Urothelium cell line (cell line): ENCODE measurements at regions not wholly inside any gene's neighbourhood (a gene's known extent, or its start where the extent isn't known, plus 50 kb on each side); places are given as distances from the start of the nearest gene placed in this dataset.
"Not testable (repeated sequence)": the region's sequence is repeated elsewhere in the genome, so short reads cannot be mapped to it uniquely, and the experiment has no call there.

Source experiments
- DNase-seq: peaks from one replicate; pipeline ENCODE4 v3.0.0; 2011; ENCODE audit warnings: low spot score, mixed read lengths
- FAIRE-seq: peaks from 2 replicates; lab custom pipeline; 2011; peaks lifted over from hg19 to GRCh38; lab: Jason Lieb, UNC

DNA sequence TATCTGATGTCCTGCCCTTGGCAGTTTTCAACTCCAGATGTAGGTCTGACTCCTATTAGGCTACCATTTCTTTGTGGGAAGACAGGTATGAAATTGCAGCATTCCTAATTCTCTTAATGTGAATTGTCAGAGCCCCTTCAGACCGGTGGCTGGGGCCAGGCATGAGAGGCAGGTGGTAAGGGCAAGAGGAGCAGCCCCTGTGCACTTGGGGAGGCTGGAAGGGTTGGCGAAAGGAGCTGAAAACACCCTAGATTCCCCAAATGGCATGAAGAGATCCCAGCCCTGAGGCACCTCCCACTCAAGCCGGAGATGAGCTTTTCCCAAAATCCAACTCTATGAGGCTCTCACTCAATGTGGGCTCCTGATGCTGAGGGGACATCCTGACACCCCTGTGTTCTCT, 453.2 kb downstream of the NR2F2 start:
- DNase-seq (no peak), FAIRE-seq (no peak)

DNA sequence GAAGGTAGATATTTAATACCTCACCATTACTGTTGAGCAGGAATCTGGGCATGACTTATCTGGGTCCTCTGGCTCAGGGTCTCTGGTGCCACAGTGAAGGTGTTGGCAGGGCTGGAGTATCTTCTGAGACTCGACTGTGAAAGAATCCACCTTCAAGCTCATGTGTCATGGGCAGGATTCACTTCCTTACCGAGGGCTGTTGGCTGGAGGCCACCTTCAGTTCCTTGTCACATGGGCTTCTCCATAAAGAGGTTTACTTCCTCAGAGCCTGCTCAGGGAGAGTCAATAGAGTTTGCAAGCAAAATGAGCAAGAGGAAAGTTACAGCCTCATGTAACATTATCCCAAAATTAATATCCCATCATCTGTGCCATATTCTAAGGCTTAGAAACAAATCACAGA, 459.5 kb downstream of the NR2F2 start:
- DNase-seq (no peak), FAIRE-seq (no peak)

DNA sequence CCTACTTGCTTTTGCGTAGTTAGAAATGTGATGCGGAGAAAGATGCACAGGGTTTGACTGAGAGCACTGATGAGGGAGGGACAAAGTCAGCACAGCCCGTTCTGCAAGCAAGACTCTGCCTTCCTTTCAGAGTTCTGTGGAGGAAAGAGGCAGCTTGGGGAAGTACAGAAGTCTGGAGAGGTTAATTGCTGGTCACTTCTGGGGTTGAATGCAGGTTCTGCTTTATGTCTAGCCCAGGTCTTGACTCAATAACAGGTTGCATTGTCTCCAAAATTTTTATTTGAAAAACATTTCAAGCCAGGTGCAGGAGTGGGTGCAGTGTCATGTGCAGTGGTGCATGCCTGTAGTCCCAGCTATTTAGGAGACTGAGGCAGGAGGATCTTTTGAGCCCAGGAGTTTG, 461.7 kb downstream of the NR2F2 start:
- FAIRE-seq, result no peak
- DNase-seq, result no peak

DNA sequence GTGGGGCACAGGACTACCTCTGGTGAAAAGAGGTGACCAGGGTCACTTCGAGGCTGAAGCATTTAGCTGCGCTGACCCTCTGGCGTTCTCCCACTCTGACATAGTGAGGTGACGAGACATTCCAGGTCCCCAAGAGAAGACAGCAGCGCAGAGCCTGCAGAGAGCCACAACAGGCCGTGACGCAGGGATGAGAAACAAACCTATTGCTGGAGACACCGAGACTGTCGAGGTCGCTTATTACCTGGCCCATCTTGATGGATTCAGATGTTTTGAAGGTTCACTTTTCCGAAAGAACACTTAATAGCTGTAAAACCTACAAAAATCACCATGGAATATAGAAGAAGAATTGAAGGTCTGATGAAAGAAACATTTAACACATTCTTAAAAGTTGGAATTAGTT, 466.3 kb downstream of the NR2F2 start:
- DNase-seq, result no peak
- FAIRE-seq, result no peak

DNA sequence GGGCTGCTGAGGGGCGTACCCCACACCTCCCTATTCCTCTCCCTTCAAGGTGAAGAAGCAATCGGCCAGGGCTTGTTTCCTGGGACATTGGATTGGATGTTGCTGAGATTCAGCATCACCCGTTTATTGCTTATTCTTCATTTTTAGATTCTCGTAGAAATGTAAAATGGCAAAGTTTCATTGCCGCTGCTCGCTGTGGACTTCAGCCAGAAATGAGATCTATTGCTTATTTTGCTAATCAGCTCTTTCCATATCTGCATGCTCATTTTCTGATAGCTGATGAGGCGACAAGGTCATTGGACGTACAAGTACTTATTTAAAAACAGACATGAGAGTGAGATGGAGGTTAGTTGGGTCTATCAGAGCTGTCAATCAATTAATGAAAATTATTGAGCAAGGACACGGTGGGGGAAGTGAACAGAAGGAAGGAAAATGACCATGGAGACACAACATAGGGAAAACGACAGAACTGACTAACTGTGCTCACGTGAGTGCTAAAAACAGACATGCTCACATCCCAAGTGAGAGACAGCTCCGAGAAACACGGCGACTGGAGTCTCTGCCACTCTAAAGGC, 471.2 kb downstream of the NR2F2 start:
- DNase-seq (no peak), FAIRE-seq (no peak)

DNA sequence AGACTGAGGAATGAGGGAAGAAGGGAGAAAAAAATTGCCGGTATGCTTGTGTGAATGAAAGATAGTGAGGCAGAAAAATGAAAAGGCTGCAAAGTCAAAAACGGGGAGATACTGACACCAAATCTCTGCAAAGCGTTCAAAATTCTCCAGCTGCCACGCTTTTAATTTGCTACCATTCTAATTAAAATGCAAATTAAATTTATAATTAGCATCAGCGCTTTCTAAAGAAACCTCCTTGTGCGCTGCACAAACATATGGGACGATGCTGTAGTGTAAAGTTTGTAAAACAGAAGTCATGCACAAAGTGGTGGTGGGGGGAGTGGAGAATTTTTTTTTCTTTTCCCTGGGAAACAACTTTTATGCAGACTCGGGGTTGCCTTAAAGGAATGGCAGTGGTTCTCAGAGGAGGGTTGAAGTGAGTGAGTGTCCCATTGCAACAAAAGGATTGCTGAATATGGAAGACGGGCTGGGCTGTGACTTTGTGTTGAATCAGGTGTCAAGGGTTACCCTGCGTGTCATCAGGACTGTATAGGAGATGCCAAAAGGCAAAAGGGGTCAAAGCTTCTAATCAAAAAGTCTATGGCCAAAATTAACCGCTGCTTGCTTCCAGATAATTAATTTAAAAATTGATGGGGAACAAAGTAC, 472.2 kb downstream of the NR2F2 start:
- FAIRE-seq, result no peak
- DNase-seq, result no peak

DNA sequence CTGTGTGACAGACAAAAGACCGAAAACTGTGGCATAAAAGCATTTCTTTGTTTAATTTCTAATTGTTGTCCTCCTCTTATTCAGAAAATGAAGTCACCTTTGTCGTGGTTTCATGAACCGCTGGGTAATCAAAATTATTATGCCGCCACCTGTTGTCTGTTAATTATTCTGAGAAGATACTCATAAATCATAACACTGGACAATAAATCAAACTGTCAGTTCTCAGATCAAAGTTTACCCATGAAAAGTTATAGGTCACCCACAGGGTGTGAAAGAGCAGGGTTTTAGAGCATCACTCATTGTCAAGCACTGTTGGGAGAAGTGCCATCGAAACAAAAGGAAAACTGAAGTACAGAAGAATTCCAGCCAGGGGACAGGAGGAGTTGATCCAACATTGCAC, 474.3 kb downstream of the NR2F2 start:
- DNase-seq (no peak), FAIRE-seq (no peak)

DNA sequence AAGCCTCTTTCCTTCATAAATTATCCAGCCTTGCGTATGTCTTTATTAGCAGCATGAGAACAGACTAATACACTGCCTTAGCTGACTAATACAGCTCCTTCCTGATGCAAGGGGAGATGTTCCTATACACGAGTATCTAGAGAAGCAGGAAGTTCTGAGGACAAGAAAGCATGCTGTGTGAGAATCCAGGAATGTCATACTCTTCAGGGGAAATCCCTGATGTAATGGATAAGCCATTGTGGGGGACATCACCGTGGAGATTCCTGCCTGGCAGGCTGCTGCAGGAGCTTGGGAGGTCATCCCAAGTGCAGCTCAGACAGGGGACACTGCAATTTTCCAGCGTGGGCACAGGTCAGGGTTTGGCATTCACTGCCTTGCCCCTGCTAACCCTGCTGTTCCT, 476.9 kb downstream of the NR2F2 start:
- DNase-seq (no peak), FAIRE-seq (no peak)

DNA sequence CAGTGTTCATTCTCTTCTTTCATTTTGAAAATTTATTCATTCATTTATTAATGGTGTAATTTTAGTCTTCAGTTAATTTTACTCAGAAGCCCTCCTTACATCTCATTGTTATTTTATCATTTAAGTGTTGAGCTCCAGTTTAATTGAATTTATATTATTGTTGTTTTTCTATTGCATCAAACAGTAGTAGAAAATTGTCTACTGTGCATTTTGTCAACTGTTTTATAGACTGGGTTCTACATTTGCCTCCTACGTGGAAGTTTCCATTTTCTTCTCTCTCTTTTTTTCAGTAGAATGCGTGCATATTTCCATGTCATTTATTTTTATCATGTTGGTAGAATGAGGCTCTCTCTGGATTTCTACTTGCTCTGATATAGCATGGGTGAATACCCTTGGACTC, 487.4 kb downstream of the NR2F2 start:
- DNase-seq (no peak), FAIRE-seq (no peak)

DNA sequence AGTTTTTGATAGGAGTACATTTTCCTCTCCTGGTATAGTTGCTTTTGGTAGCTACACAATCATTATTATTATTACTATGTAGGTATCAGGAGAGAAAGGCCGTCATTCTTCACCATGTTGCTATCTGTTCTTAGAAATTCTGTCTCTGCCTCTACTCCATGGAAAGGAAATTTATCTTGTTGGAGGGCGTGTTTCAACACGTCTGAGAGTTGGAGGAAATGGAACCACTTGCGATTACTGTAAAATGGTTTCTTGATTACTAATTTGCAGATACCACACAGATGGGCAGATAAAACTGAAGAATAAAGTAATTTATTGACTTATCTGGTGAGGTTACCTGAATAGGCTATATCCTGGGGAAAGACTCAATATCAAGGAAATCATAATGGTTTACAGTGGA, 488.4 kb downstream of the NR2F2 start:
- no peak for FAIRE-seq

DNA sequence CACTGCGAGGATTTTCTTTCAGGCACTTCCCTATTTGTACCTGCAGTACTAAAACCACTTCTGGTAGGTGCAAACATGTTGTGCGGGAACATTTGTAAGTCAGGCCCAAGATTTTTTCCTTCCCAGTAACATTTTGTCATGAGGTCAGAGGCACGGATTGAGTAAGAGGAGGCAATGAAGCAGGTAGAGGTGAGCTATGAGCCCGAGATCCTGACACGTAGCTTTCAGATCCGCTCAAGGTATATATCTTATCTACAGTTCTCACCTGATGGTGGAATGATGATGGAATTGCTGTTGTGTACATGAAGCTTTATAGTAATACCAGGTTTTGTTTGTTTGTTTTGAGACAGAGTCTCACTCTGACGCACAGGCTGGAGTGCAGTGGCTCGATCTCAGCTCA, 497.5 kb downstream of the NR2F2 start:
- DNase-seq, result no peak
- FAIRE-seq, result no peak

More for the DNA sequence above, 488.4 kb downstream of the NR2F2 start:
- DNase-seq, result no peak

DNA sequence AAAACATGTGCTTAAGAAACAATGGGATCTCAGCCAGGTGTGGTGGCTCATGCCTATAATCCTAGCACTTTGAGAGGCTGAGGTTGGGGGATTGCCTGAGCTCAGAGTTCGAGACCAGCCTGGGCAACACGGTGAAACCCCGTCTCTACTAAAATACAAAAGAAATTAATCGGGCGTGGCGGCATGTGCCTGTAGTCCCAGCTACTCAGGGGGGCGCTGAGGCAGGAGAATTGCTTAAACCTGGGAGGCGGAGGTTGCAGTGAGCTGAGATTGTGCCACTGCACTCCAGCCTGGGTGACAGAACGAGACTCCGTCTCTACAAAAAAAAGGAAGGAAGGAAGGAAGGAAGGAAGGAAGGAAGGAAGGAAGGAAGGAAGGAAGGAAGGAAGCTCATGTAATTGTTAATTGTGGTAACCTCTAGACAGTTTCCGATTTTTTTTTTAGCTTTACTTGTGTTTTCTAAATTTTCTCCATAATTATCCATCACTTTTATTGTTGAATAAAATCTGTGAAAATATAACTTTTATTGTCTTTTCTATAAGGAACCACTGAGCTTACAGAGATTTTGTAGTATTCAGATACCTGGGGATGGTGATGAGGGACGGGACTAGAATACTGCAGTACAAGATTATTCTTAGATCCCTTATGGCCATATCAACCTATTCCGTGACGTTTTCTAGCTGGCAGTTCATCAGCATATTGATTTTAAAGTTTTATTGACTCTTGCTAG, 506.9 kb downstream of the NR2F2 start:
- FAIRE-seq, result no peak
- DNase-seq, result no peak

DNA sequence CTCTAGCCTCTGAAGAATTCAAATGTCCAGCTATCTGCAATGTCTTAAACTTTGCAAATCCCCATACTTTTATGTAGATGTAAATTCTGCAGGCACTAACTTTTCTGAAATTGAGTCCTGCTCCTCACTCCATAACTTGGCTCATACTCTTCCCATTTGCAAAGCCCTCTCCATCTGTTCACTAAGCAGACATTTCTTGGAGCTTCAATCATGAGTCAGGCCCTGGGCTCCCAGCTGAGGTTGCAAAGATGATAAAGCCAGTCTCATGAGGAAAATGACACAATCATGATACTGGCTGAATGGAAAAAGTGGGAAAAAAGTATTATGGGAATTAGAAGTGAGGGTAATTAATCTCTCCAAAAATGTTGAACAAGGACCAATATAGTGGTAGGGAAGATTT, 507.6 kb downstream of the NR2F2 start:
- FAIRE-seq (no peak), DNase-seq (no peak)

DNA sequence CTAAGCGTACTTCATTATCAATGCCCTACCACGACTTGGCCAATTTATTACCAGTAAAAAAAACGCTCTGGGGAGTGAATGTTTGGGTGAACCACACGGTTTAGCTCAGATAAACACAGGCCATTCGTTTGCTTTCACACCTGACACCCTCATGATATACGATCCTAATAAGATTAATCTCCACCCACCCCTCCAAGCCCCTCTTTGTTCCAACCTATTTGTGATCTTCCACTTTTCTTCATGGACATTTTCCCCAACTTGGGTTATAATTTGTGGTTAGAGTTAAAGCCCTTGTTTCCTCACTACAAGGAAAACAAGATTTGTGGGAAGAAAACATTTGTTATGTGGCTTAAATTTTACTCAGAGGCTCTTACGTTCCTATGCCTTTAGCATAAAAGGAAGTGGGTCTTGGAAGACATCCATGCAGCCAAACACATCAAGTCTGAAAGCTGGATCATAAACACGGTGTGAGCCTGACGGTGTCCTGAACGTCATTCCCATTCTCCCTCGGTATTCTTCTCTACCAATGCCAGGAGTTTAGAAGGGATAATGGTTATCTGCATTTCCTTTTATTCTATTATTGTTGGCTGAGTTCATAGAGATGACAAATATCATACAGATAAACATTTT, 518.9 kb downstream of the NR2F2 start:
- DNase-seq, result no peak
- no peak for FAIRE-seq

DNA sequence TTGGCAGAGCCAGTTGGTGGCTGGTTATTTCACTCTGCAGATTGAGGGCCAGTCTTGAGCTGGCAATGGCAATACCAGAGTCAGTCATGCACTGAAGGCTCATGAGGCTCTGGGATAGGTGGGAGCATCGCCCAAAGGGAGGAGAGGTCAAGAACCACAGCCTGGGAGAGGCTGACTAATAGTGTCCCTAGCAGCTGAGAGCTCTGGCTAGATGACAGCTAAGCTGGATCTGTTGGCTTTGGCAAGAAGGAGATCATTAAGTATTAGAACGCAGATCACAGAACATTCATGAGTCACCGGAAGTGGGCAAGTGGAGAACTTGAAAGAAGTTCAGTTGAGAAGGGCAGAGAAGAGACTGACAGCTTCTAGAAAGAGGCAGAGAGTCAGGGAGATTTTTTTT, 521.1 kb downstream of the NR2F2 start:
- peak; percentile 52 for DNase-seq
- FAIRE-seq, result peak; percentile 9

DNA sequence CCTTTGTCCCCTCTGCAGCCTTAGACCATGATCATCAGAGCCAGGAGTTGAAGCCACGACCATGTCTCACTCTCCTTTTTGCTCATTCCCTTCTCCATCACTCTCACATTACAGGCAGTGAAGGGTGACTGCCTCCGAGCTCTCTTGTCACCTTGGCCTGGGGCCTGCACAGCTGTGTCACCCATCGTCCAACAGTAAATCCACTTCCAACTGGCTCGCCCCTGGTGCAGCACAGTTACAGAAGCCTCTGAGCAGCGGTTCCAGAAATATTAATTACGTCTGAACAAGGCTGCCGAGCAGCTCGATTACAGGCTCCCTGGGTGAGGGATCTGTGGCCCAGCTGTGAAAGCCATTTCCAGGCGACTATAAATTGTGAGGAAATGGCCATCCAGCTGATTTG, 528.2 kb downstream of the NR2F2 start:
- no peak for FAIRE-seq
- no peak for DNase-seq

DNA sequence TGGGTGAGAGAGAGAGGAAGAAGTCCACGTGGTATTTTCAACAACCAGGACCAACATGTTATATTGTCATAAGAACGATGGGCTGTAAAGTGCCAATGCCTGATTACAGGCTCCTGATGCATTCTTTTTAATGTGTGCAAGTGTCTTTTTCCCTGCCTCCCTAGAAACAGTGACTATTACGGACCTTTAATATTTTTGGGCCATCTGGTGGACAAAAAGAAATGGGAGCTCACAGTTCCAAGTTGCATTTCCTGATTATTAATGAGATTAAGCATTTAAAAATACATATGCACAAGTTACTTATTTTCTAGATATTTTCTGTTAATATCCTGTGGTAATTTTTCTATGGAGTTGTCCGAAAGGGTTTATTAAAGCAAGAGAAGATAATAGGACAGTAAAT, 530.2 kb downstream of the NR2F2 start:
- FAIRE-seq, result no peak
- no peak for DNase-seq

DNA sequence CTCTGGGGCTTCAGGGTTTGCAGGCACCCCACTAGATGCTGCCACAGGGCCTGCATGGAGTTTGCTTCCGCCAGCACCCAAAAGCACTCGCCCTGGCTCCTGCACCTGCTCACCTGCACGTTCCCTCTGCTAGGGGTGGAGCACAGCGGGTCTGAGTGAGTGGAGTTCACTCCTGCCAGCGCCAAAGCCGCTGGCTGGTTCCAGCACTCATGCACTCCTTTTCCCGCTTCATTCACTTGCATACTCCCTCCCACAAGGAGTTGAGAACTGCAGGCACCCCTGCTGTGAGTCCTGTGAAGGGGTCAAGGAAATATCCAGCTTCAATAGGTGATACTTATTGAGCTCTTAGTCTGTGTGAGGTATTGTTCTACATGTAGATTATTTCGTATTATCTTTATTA, 537.5 kb downstream of the NR2F2 start:
- FAIRE-seq, result no peak

DNA sequence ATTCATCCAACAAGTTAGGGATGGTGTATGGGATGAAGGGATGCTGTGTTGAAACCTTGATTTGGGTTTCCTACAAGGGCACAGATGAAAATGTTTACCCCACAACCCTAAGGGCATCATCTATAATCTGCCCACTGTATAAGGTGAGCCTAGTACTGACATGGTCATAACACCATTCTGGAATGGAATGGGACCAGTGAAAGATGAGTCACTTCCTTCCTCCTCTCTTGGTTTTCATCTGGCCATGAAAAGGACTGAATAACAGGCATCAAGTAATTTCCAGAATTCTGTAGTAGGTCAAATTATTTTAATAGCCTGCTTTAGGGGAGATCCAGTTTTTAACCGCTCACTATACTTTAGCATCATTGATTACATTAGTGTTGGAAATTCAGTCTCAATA, 538.6 kb downstream of the NR2F2 start:
- FAIRE-seq (no peak), DNase-seq (peak; percentile 12)

More for the DNA sequence above, 537.5 kb downstream of the NR2F2 start:
- DNase-seq, result no peak

DNA sequence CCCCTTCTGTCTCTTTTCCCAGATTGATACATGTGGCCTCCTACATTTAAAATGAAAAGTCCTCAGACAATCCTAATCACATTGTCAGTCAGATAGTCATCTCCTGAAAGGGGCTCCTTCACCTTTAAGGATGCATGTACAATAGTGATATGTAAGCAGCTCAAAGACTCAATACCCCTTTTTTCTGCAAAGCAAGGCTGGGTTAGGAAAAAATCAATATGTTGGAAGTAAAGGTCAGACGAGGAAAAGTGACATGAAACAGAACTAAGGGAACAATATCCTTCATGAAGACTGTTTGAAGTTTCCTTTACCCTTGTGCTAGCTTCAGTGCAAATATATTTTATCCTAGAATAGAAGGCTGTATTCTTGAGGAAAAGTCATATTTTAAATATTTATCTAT, 539.3 kb downstream of the NR2F2 start:
- DNase-seq (no peak), FAIRE-seq (no peak)

DNA sequence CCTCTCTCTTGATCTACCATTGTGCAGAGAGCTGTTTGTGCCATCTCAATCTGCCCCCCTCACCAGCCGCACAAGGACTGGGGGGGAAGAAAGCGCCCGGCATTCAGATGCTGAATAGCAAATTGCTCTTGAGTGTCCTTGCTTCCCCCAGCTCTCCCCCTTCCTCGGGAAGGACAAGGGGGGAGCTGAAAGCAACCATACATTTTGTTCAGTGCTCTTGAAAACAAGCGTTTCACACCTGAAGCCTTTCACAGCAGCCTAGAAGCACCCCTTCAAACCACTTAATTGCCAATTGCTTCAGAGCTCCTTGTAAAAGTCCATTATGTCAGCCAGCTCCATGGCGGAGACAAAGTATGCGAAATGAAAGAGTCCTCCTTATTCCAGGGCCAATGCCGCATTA, 540.1 kb downstream of the NR2F2 start:
- FAIRE-seq, result no peak
- no peak for DNase-seq

DNA sequence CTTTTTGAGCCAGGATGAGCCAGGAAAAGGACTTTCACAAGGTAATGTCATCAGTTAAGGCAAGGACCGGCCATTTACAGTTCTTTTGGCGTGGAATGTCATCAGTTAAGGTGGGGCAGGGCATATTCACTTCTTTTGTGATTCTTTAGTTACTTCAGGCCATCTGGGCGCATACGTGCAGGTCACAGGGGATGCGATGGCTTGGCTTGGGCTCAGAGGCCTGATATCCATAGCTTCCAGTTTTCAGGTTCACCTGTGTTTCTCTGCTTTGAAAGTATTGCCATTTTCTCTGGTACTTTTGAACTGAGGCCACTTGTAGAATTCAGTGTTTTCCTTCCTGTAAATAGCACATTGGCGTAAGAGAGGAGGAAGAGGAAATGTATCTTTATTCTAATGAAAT, 546.9 kb downstream of the NR2F2 start:
- not testable (repeated sequence) for DNase-seq, FAIRE-seq
